ENCODE measurements at regions not wholly inside any gene's neighbourhood (a gene's known extent, or its start where the extent isn't known, plus 50 kb on each side); places are given as distances from the start of the nearest gene placed in this dataset.

GRCh38 chr22:27046086-27046485, 388.7 kb downstream of the MIAT start:
- ChIA-PET POLR2A (interaction anchor here (1.3 kb wide), 1 partner anchor 10 kb away, joined by 3 read pairs; no protein-coding TSS in a partner anchor), CTCF (interaction anchor here (0.8 kb wide), 1 partner anchor 47 kb away, joined by 3 read pairs; no protein-coding TSS in a partner anchor)
- Mint-ChIP-seq H3K36me3 (ENCODE audit: insufficient read depth, unreplicated experiment) (no peaks in the 10 kb centered on the region), H3K27me3 (ENCODE audit: insufficient read depth, unreplicated experiment) (peaks cover 43% of the 10 kb centered on the region), H3K9me3 (ENCODE audit: unreplicated experiment) (no peaks in the 10 kb centered on the region), H3K4me1 (ENCODE audit: insufficient read depth, unreplicated experiment) (peaks cover 4% of the 10 kb centered on the region), H3K27ac (ENCODE audit: low read depth, unreplicated experiment) (no peak overlapping the region), H3K4me3 (ENCODE audit: unreplicated experiment) (no peak overlapping the region)
- TF ChIP-seq, protein P1, sequence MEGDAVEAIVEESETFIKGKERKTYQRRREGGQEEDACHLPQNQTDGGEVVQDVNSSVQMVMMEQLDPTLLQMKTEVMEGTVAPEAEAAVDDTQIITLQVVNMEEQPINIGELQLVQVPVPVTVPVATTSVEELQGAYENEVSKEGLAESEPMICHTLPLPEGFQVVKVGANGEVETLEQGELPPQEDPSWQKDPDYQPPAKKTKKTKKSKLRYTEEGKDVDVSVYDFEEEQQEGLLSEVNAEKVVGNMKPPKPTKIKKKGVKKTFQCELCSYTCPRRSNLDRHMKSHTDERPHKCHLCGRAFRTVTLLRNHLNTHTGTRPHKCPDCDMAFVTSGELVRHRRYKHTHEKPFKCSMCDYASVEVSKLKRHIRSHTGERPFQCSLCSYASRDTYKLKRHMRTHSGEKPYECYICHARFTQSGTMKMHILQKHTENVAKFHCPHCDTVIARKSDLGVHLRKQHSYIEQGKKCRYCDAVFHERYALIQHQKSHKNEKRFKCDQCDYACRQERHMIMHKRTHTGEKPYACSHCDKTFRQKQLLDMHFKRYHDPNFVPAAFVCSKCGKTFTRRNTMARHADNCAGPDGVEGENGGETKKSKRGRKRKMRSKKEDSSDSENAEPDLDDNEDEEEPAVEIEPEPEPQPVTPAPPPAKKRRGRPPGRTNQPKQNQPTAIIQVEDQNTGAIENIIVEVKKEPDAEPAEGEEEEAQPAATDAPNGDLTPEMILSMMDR (IDR thresholded peaks at IDR 0.05; ENCODE audit: unreplicated experiment), result no peak
- BruUV-seq (replicated peaks), result no TSS peak
- intact Hi-C loops (cut with micrococcal nuclease), result no loop called here
- DNase-seq (ENCODE audit: unreplicated experiment), result no peak

DNA sequence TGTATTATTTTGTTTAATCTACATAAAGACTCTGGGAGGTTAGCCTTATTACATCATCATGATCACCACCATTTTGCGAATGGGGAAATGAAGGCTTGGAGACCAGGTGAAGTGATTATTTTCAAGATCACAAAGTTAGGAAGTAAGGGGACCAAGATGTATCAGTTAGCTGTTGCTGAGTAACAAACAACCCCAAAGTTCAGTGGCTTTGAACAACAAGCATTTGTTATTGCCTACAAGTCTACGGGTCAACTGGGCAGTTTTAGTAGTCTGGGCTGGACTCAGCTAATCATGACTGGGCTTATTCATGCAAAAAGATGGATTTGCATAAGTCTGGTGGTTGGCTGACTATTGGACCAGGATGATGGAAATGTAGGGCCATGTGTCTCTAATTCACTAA, 389.2 kb downstream of the MIAT start:
- ChIA-PET CTCF (interaction anchor here (0.6 to 0.8 kb wide), 2 partner anchors 47 to 876 kb away, joined by 3 read pairs; no protein-coding TSS in a partner anchor), POLR2A (no interaction called here)
- no peak overlapping the region for H3K27ac Mint-ChIP-seq (ENCODE audit: low read depth, unreplicated experiment)
- H3K27me3 Mint-ChIP-seq (ENCODE audit: insufficient read depth, unreplicated experiment), result peaks cover 41% of the 10 kb centered on the region
- DNase-seq (ENCODE audit: unreplicated experiment), result no peak
- TF ChIP-seq, protein P1 (IDR thresholded peaks at IDR 0.05; ENCODE audit: unreplicated experiment), result no peak
- no peaks in the 10 kb centered on the region for H3K9me3 Mint-ChIP-seq (ENCODE audit: unreplicated experiment)
- H3K36me3 Mint-ChIP-seq (ENCODE audit: insufficient read depth, unreplicated experiment), result no peaks in the 10 kb centered on the region
- BruUV-seq (replicated peaks), result no TSS peak
- intact Hi-C loops (cut with micrococcal nuclease), result no loop called here
- H3K4me3 Mint-ChIP-seq (ENCODE audit: unreplicated experiment), result no peak overlapping the region
- peaks cover 4% of the 10 kb centered on the region for H3K4me1 Mint-ChIP-seq (ENCODE audit: insufficient read depth, unreplicated experiment)

DNA sequence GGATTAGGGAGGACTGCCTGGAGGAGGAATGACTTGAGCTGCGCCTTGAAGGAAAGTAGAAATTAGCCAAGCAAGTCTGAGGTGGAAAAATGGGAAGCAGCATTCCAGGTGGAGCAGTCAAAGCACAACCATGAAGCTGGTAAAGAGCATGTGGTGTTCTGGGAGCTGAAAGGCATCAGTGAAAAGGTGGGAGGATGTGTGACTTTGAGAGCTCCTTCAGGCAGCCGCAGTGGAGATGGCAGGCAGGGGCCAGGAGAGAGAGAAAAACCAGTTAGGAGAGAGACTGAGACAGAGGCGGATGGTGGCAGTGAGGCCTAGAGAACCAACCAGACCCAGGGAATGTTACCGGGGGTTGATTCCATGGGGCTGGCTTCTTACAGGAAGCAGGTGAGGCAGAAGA, 393.4 kb downstream of the MIAT start:
- no peaks in the 10 kb centered on the region for H3K9me3 Mint-ChIP-seq (ENCODE audit: unreplicated experiment)
- CTCF ChIA-PET, result no interaction called here
- H3K27ac Mint-ChIP-seq (ENCODE audit: low read depth, unreplicated experiment), result peak overlapping the region; percentile 14
- POLR2A ChIA-PET, result no interaction called here
- DNase-seq (ENCODE audit: unreplicated experiment), result no peak
- intact Hi-C loops (cut with micrococcal nuclease), result no loop called here
- TF ChIP-seq, protein P1 (IDR thresholded peaks at IDR 0.05; ENCODE audit: unreplicated experiment), result no peak
- H3K4me1 Mint-ChIP-seq (ENCODE audit: insufficient read depth, unreplicated experiment), result no peaks in the 10 kb centered on the region
- H3K27me3 Mint-ChIP-seq (ENCODE audit: insufficient read depth, unreplicated experiment), result peaks cover 28% of the 10 kb centered on the region
- BruUV-seq (replicated peaks), result no TSS peak
- H3K36me3 Mint-ChIP-seq (ENCODE audit: insufficient read depth, unreplicated experiment), result no peaks in the 10 kb centered on the region
- H3K4me3 Mint-ChIP-seq (ENCODE audit: unreplicated experiment), result no peak overlapping the region

GRCh38 chr22:27051407-27051806, 394.0 kb downstream of the MIAT start:
- Mint-ChIP-seq H3K27ac (ENCODE audit: low read depth, unreplicated experiment) (no peak overlapping the region), H3K36me3 (ENCODE audit: insufficient read depth, unreplicated experiment) (no peaks in the 10 kb centered on the region), H3K27me3 (ENCODE audit: insufficient read depth, unreplicated experiment) (peaks cover 34% of the 10 kb centered on the region), H3K4me1 (ENCODE audit: insufficient read depth, unreplicated experiment) (no peaks in the 10 kb centered on the region), H3K4me3 (ENCODE audit: unreplicated experiment) (no peak overlapping the region), H3K9me3 (ENCODE audit: unreplicated experiment) (no peaks in the 10 kb centered on the region)
- POLR2A ChIA-PET, result interaction anchor here (0.6 to 1.1 kb wide), 2 partner anchors 10 to 14 kb away, joined by 3 to 4 read pairs; no protein-coding TSS in a partner anchor
- BruUV-seq (replicated peaks), result no TSS peak
- DNase-seq (ENCODE audit: unreplicated experiment), result no peak
- TF ChIP-seq, protein P1 (IDR thresholded peaks at IDR 0.05; ENCODE audit: unreplicated experiment), result no peak
- CTCF ChIA-PET, result interaction anchor here (0.6 kb wide), 1 partner anchor 86 kb away, joined by 4 read pairs; no protein-coding TSS in a partner anchor
- intact Hi-C loops (cut with micrococcal nuclease), result no loop called here
